Ovary (tissue), 7 donors: ENCODE measurements at regions not wholly inside any gene's neighbourhood (a gene's known extent, or its start where the extent isn't known, plus 50 kb on each side); places are given as distances from the start of the nearest gene placed in this dataset.
A peak's percentile ranks its signal among the peaks of the same experiment; 100 is the strongest.

Experiments used
- DNase-seq, 5 donors: peaks; one replicate each; pipeline ENCODE4 v3.0.0-alpha.2; 2019 to 2020
- H3K27ac ChIP-seq, 2 donors: fragments of 200-600 bp; one replicate each; pipeline versions ENCODE4 v1.5.1 to v1.8.0; 2019 to 2022
- H3K27me3 ChIP-seq: fragments of 200-600 bp; one replicate; pipeline ENCODE4 v1.8.0; 2022
- H3K36me3 ChIP-seq: fragments of 200-600 bp; sonication (generic); one replicate; pipeline ENCODE4 v1.5.1; 2019
- H3K4me1 ChIP-seq: one replicate; pipeline ENCODE4 v1.8.1; 2013; ENCODE audit warnings: mild to moderate bottlenecking, moderate library complexity; ENCODE audit not compliant: insufficient read depth
- H3K4me3 ChIP-seq: fragments of 200-600 bp; sonication (generic); one replicate; pipeline ENCODE4 v1.5.1; 2017
- H3K9me3 ChIP-seq, 2 donors: fragments of 200-600 bp in 1 of 2; sonication (generic) in 1 of 2; one replicate each; pipeline versions ENCODE4 v1.5.1 to v1.8.1; 2013 to 2019; ENCODE audit warnings: mild to moderate bottlenecking in 1 of 2, moderate library complexity in 1 of 2
- EP300 ChIP-seq: sonication (generic); formaldehyde crosslinking; IDR thresholded peaks from one replicate; pipeline ENCODE4 v1.6.1; 2017; ENCODE audit warnings: antibody characterized with exemption
- POLR2A ChIP-seq: fragments of 450-650 bp; IDR thresholded peaks from one replicate; pipeline ENCODE4 v1.6.1; 2017; ENCODE audit warnings: antibody characterized with exemption, mild to moderate bottlenecking, moderate library complexity
- WGBS, 3 donors: extraction: QIAGEN DNeasy Blood & Tissue Kit in 1 of 3; methylation state at CpG; one replicate each; pipeline versions ENCODE4 v1.1.5 to v1.1.7; 2013 to 2017; 5-methylcytosine and 5-hydroxymethylcytosine counted together
- intact Hi-C, 4 donors: fragments of 100-400 bp; cut with DNase I; formaldehyde crosslinking; loops; one replicate each; pipeline versions ENCODE4 v1.11.0 to v1.15.1; 2022 to 2023
- TF ChIP-seq, protein P1 (sequence below), 3 donors: fragments of 450-650 bp in 2 of 3; fragments of 200-600 bp in 1 of 3; IDR thresholded peaks; one replicate each; pipeline versions ENCODE4 v1.5.1 to v1.8.0; 2016 to 2022; ENCODE audit warnings: antibody characterized with exemption in 3 of 3, mild to moderate bottlenecking in 1 of 3
- donor health status: DM: no; HTN: no; CAD: no; lungs with moderate emphysema.
- donor health status: DM: no; HTN: no; CAD: no.
- donor health status: Bipolar disorder and iron deficiency.
- donor health status: DM: no; HTN: no; CAD: no.
- donor health status: DM: yes; HTN: yes; CAD: no.

- no peak overlapping the region for H3K27ac ChIP-seq
- no peaks in the 10 kb centered on the region for H3K9me3 ChIP-seq
- no peak for DNase-seq
- H3K4me1 ChIP-seq = no peaks in the 10 kb centered on the region
- 89 to 90% (median 90%) methylated on average over 13 of the region's 13 CpGs for WGBS, 3 donors
- no peaks in the 10 kb centered on the region for H3K36me3 ChIP-seq
- H3K4me3 ChIP-seq = no peak overlapping the region
- TF ChIP-seq, protein P1, sequence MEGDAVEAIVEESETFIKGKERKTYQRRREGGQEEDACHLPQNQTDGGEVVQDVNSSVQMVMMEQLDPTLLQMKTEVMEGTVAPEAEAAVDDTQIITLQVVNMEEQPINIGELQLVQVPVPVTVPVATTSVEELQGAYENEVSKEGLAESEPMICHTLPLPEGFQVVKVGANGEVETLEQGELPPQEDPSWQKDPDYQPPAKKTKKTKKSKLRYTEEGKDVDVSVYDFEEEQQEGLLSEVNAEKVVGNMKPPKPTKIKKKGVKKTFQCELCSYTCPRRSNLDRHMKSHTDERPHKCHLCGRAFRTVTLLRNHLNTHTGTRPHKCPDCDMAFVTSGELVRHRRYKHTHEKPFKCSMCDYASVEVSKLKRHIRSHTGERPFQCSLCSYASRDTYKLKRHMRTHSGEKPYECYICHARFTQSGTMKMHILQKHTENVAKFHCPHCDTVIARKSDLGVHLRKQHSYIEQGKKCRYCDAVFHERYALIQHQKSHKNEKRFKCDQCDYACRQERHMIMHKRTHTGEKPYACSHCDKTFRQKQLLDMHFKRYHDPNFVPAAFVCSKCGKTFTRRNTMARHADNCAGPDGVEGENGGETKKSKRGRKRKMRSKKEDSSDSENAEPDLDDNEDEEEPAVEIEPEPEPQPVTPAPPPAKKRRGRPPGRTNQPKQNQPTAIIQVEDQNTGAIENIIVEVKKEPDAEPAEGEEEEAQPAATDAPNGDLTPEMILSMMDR (IDR thresholded peaks at IDR 0.05) = no peak
- TF ChIP-seq POLR2A (no peak), EP300 (no peak)
- H3K27me3 ChIP-seq = no peaks in the 10 kb centered on the region
- intact Hi-C loops = no loop called here
These were observed 143.0 kb upstream of the NRIP1 start for GRCh38 chr21:15207635-15208370.

GRCh38 chr21:15208786-15209185 lies 144.0 kb upstream of the NRIP1 start:
- H3K4me1 ChIP-seq = no peaks in the 10 kb centered on the region
- no peak for TF ChIP-seq POLR2A
- TF ChIP-seq, protein P1 (IDR thresholded peaks at IDR 0.05) = no peak
- TF ChIP-seq EP300 = no peak
- H3K27me3 ChIP-seq = no peaks in the 10 kb centered on the region
- no peak overlapping the region for H3K4me3 ChIP-seq
- no peaks in the 10 kb centered on the region for H3K9me3 ChIP-seq
- no peaks in the 10 kb centered on the region for H3K36me3 ChIP-seq
- 94 to 97% (median 97%) methylated on average over 4 of the region's 4 CpGs for WGBS, 3 donors
- intact Hi-C loops = no loop called here
- no peak for DNase-seq
- no peak overlapping the region for H3K27ac ChIP-seq

DNA sequence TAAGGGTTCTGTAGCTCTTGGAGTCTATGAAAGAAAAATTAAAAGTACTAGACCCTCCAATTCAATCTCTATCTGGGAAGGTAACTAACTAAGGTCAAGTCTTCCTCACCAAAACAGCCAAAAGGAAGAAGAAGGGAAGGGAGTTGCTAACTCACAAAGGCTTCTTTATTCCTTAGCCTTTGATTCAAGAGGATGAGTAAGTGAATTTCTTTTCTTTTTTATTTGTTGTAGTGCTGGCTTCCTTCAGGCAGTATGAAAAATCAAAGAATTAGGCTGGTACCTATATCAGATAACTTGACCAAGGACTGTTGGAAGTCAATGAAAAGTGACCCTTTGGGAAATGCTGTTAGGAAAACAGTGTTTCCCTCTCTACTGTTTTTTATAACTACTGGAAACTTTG lies 144.4 kb upstream of the NRIP1 start:
- Histone ChIP-seq H3K9me3 (no peaks in the 10 kb centered on the region), H3K27me3 (no peaks in the 10 kb centered on the region), H3K4me3 (no peak overlapping the region), H3K27ac (no peak overlapping the region), H3K36me3 (no peaks in the 10 kb centered on the region), H3K4me1 (no peaks in the 10 kb centered on the region)
- no peak for DNase-seq
- intact Hi-C loops = no loop called here
- no peak for TF ChIP-seq POLR2A
- TF ChIP-seq, protein P1 (IDR thresholded peaks at IDR 0.05) = no peak
- no peak for TF ChIP-seq EP300

DNA sequence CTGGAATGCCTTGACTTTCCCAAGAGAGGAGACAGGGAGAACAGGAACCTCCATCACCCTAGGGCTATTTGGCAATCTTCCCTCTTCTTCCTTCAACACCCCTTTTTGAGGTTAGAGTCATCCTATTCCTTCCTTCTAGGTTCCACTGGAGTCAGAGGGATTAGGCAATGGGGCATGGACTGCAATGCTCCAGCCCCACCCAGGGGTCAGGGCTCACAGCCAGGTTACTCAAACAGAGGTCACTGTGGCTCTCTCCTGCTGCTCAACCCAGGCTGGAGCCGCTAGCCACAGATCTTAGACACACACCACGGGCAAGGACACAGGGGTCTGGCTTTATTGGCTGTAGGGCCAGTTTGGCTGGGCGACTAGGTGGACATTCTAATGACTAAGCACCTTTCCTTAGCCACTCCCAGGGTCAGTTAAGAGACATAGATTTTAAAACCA lies 145.5 kb upstream of the NRIP1 start:
- H3K4me3 ChIP-seq = no peak overlapping the region
- no peaks in the 10 kb centered on the region for H3K36me3 ChIP-seq
- no peaks in the 10 kb centered on the region for H3K9me3 ChIP-seq
- WGBS, 3 donors = 86 to 93% (median 88%) methylated on average over 3 of the region's 3 CpGs
- no peaks in the 10 kb centered on the region for H3K4me1 ChIP-seq
- peak in 1 of 5 donors; percentile 16 for DNase-seq
- H3K27me3 ChIP-seq = no peaks in the 10 kb centered on the region
- intact Hi-C loops = no loop called here
- H3K27ac ChIP-seq = no peak overlapping the region
- TF ChIP-seq, protein P1 (IDR thresholded peaks at IDR 0.05) = no peak
- TF ChIP-seq EP300 (no peak), POLR2A (no peak)
